ENCODE measurements at regions not wholly inside any gene's neighbourhood (a gene's known extent, or its start where the extent isn't known, plus 50 kb on each side); places are given as distances from the start of the nearest gene placed in this dataset.

DNA sequence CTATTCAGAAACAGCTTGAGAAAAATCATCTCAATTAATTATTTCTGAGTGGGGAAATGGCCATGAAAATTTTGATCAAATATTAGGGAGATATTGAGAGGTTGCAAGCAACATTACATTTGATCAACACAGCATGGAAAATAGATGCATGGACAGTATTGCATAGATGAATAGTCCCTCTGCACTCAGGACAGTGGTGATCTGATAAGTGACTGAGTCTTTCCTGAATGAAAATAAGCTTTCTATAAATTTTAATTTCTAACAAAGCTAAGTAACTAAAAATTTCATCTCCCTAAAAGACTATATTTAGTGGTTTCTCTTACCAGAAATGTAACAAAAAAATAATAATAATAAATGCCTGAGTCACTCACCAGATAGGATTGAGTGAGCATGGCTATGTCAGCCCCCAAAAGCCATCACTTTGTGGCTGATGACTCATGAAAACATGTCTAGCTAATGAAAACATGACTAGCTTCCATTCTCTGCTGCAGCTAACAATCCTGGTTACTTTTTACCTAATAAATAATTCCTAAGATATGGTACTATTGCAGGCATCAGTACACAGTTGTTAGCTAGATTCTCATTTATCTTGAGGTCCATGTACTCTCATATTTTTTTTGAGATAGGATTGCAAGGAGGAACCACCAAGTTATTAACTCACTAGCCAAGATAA, 1294.8 kb upstream of the ACO1 start:
- Histone ChIP-seq H3K27ac (no peak overlapping the region), H3K4me1 (no peaks in the 10 kb centered on the region), H3K4me3 (no peak overlapping the region), H3K79me2 (ENCODE audit: low read depth) (no peaks in the 10 kb centered on the region), H4K20me1 (ENCODE audit: low read depth) (no peaks in the 10 kb centered on the region), H3K9ac (no peak overlapping the region), H3F3A (ENCODE audit: low read depth) (no peaks in the 10 kb centered on the region), H3K9me3 (ENCODE audit: low read depth) (no peaks in the 10 kb centered on the region), H3K27me3 (no peaks in the 10 kb centered on the region), H3K36me3 (no peaks in the 10 kb centered on the region), H3K4me2 (no peak overlapping the region), H2AFZ (replicated peaks) (no peak overlapping the region)
- Mint-ChIP-seq H3K9me3 (no peaks in the 10 kb centered on the region), H3K27ac (no peak overlapping the region), H3K27me3 (ENCODE audit: insufficient read depth, low read depth) (no peaks in the 10 kb centered on the region), H3K4me3 (no peak overlapping the region), H3K36me3 (no peaks in the 10 kb centered on the region), H3K4me1 (no peaks in the 10 kb centered on the region)
- TF ChIP-seq EZH2phosphoT487 (IDR thresholded peaks at IDR 0.05) (no peak), EZH2 (IDR thresholded peaks at IDR 0.05) (no peak)
- TF ChIP-seq, protein P1, sequence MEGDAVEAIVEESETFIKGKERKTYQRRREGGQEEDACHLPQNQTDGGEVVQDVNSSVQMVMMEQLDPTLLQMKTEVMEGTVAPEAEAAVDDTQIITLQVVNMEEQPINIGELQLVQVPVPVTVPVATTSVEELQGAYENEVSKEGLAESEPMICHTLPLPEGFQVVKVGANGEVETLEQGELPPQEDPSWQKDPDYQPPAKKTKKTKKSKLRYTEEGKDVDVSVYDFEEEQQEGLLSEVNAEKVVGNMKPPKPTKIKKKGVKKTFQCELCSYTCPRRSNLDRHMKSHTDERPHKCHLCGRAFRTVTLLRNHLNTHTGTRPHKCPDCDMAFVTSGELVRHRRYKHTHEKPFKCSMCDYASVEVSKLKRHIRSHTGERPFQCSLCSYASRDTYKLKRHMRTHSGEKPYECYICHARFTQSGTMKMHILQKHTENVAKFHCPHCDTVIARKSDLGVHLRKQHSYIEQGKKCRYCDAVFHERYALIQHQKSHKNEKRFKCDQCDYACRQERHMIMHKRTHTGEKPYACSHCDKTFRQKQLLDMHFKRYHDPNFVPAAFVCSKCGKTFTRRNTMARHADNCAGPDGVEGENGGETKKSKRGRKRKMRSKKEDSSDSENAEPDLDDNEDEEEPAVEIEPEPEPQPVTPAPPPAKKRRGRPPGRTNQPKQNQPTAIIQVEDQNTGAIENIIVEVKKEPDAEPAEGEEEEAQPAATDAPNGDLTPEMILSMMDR (IDR thresholded peaks at IDR 0.05): no peak
- no peak for DNase-seq (ENCODE audit: low spot score)

DNA sequence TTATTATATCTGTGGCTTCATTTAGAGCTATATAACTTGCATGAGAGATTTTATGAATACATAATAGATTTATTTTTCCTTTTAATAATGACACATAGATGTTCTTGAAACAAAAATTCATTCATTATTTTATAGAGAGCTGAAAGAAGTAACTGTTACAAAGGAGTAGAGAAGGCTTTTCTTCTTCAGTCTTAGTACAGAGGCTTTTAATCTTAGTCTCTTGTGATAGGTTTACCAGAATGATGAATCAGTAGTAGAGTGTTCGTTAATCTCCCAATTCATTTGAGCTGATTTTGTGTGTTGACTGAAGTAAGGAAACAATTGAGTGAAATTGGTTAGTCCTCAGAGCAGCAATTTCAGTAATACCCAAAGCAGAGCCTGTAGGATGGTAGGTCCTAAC, 1284.1 kb upstream of the ACO1 start:
- peak; percentile 9 for DNase-seq (ENCODE audit: low spot score)
- Mint-ChIP-seq H3K27me3 (ENCODE audit: insufficient read depth, low read depth) (no peaks in the 10 kb centered on the region), H3K36me3 (no peaks in the 10 kb centered on the region), H3K27ac (no peak overlapping the region), H3K4me1 (no peaks in the 10 kb centered on the region), H3K9me3 (no peaks in the 10 kb centered on the region), H3K4me3 (no peak overlapping the region)
- Histone ChIP-seq H3K9ac (no peak overlapping the region), H3K36me3 (no peaks in the 10 kb centered on the region), H3K4me2 (no peak overlapping the region), H3K9me3 (ENCODE audit: low read depth) (no peaks in the 10 kb centered on the region), H3K4me1 (peaks cover 13% of the 10 kb centered on the region), H2AFZ (replicated peaks) (no peak overlapping the region), H3F3A (ENCODE audit: low read depth) (no peaks in the 10 kb centered on the region), H3K27me3 (no peaks in the 10 kb centered on the region), H3K27ac (peak overlapping the region; percentile 13), H4K20me1 (ENCODE audit: low read depth) (no peaks in the 10 kb centered on the region), H3K4me3 (no peak overlapping the region), H3K79me2 (ENCODE audit: low read depth) (no peaks in the 10 kb centered on the region)
- TF ChIP-seq EZH2phosphoT487 (IDR thresholded peaks at IDR 0.05) (no peak), EZH2 (IDR thresholded peaks at IDR 0.05) (no peak)
- TF ChIP-seq, protein P1 (IDR thresholded peaks at IDR 0.05): no peak

DNA sequence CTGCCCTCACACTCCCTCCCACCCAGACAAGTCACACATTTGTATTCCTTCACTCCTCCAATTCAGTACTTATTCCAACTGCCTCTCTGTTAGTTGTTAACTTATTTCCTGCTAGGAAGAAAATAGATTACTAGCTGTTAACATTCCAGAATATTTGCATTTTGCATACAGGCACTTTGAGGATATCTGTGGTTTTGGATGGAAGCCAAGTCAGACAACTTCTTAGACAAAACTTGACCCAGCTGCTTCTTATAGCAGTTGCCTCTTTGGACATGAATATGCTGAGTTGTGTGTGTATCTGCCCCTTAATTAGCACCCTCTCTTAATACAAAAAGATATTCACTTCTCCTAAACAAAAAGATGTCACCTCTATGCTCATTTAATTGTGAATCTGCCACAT, 1280.6 kb upstream of the ACO1 start:
- Histone ChIP-seq H3K27ac (no peak overlapping the region), H3F3A (ENCODE audit: low read depth) (no peaks in the 10 kb centered on the region), H2AFZ (replicated peaks) (no peak overlapping the region), H3K36me3 (no peaks in the 10 kb centered on the region), H3K79me2 (ENCODE audit: low read depth) (no peaks in the 10 kb centered on the region), H3K4me1 (peaks cover 13% of the 10 kb centered on the region), H4K20me1 (ENCODE audit: low read depth) (no peaks in the 10 kb centered on the region), H3K27me3 (no peaks in the 10 kb centered on the region), H3K9me3 (ENCODE audit: low read depth) (no peaks in the 10 kb centered on the region), H3K4me2 (no peak overlapping the region), H3K9ac (no peak overlapping the region), H3K4me3 (no peak overlapping the region)
- H3K4me1 Mint-ChIP-seq: no peaks in the 10 kb centered on the region
- H3K27ac Mint-ChIP-seq: no peak overlapping the region
- no peaks in the 10 kb centered on the region for H3K36me3 Mint-ChIP-seq
- no peak for DNase-seq (ENCODE audit: low spot score)
- H3K4me3 Mint-ChIP-seq: no peak overlapping the region
- TF ChIP-seq EZH2 (IDR thresholded peaks at IDR 0.05) (no peak), EZH2phosphoT487 (IDR thresholded peaks at IDR 0.05) (no peak)
- TF ChIP-seq, protein P1 (IDR thresholded peaks at IDR 0.05): no peak
- H3K27me3 Mint-ChIP-seq (ENCODE audit: insufficient read depth, low read depth): no peaks in the 10 kb centered on the region
- H3K9me3 Mint-ChIP-seq: no peaks in the 10 kb centered on the region

Data from neural progenitor cell (in vitro differentiated cells).